H9 (cell line): ENCODE measurements at regions not wholly inside any gene's neighbourhood (a gene's known extent, or its start where the extent isn't known, plus 50 kb on each side); places are given as distances from the start of the nearest gene placed in this dataset.

Source experiments
- DNase-seq: peaks from one replicate; pipeline ENCODE4 v3.0.0-alpha.2; 2017
- H2AFZ ChIP-seq: one replicate; pipeline ENCODE4 v1.6.1; 2013; ENCODE audit warnings: mild to moderate bottlenecking, low read length, control low read depth, moderate library complexity
- H2AK5ac ChIP-seq: 2 replicates; pipeline ENCODE4 v1.6.1; 2013; ENCODE audit warnings: low read length, control low read depth, mixed read lengths; ENCODE audit not compliant: insufficient read length
- H2BK120ac ChIP-seq: one replicate; pipeline ENCODE4 v1.6.1; 2013; ENCODE audit warnings: low read depth, mild to moderate bottlenecking, low read length, control low read depth, inconsistent platforms; ENCODE audit not compliant: poor library complexity, severe bottlenecking
- H2BK12ac ChIP-seq: 2 replicates; pipeline ENCODE4 v1.6.1; 2013; ENCODE audit warnings: low read length, control low read depth, mixed read lengths, low read depth; ENCODE audit not compliant: insufficient read length
- H2BK15ac ChIP-seq: 2 replicates; pipeline ENCODE4 v1.6.1; 2013; ENCODE audit warnings: low read depth, low read length, control low read depth
- H2BK20ac ChIP-seq: one replicate; pipeline ENCODE4 v1.6.1; 2013; ENCODE audit warnings: low read depth, mild to moderate bottlenecking, low read length, control low read depth, inconsistent platforms; ENCODE audit not compliant: poor library complexity, severe bottlenecking
- H2BK5ac ChIP-seq: 2 replicates; pipeline ENCODE4 v1.6.1; 2013; ENCODE audit warnings: low read length, control low read depth, mixed read lengths; ENCODE audit not compliant: insufficient read length
- H3K14ac ChIP-seq: 2 replicates; pipeline ENCODE4 v1.6.1; 2013; ENCODE audit warnings: low read length, control low read depth; ENCODE audit not compliant: insufficient read depth
- H3K18ac ChIP-seq: 2 replicates; pipeline ENCODE4 v1.6.1; 2013; ENCODE audit warnings: low read depth, mild to moderate bottlenecking, mixed read lengths, low read length, control low read depth; ENCODE audit not compliant: insufficient read length
- H3K23ac ChIP-seq: 2 replicates; pipeline ENCODE4 v1.6.1; 2013; ENCODE audit warnings: low read length, control low read depth, mixed read lengths, low read depth; ENCODE audit not compliant: insufficient read length
- H3K23me2 ChIP-seq: 2 replicates; pipeline ENCODE4 v1.6.1; 2013; ENCODE audit warnings: low read depth, mild to moderate bottlenecking, mixed read lengths, low read length, control low read depth; ENCODE audit not compliant: insufficient read length, poor library complexity, severe bottlenecking
- H3K27ac ChIP-seq: 2 replicates; pipeline ENCODE4 v1.5.1; 2013; ENCODE audit warnings: low read length, control low read depth, mixed read lengths, low read depth; ENCODE audit not compliant: insufficient read length
- H3K27me3 ChIP-seq: 2 replicates; pipeline ENCODE4 v1.6.1; 2013; ENCODE audit warnings: low read length, control low read depth, inconsistent platforms; ENCODE audit not compliant: insufficient read depth
- H3K4ac ChIP-seq: 2 replicates; pipeline ENCODE4 v1.6.1; 2013; ENCODE audit warnings: low read depth, mild to moderate bottlenecking, control low read depth, inconsistent platforms, low read length, moderate library complexity
- H3K4me1 ChIP-seq: 2 replicates; pipeline ENCODE4 v1.6.1; 2013; ENCODE audit warnings: low read length, control low read depth, inconsistent platforms; ENCODE audit not compliant: insufficient read depth
- H3K4me2 ChIP-seq: 2 replicates; pipeline ENCODE4 v1.6.1; 2013; ENCODE audit warnings: low read length, control low read depth, mixed read lengths; ENCODE audit not compliant: insufficient read length, insufficient read depth
- H3K56ac ChIP-seq: 2 replicates; pipeline ENCODE4 v1.6.1; 2013; ENCODE audit warnings: low read depth, mild to moderate bottlenecking, mixed read lengths, low read length, control low read depth; ENCODE audit not compliant: insufficient read length
- H3K79me1 ChIP-seq: 2 replicates; pipeline ENCODE4 v1.6.1; 2013; ENCODE audit warnings: low read depth, mild to moderate bottlenecking, moderate library complexity, low read length, control low read depth, inconsistent platforms; ENCODE audit not compliant: insufficient read depth, poor library complexity, severe bottlenecking
- H3K79me2 ChIP-seq: 2 replicates; pipeline ENCODE4 v1.6.1; 2013; ENCODE audit warnings: low read length, control low read depth, inconsistent platforms; ENCODE audit not compliant: insufficient read depth
- H3K9ac ChIP-seq: 2 replicates; pipeline ENCODE4 v1.6.1; 2013; ENCODE audit warnings: low read length, control low read depth, mixed read lengths; ENCODE audit not compliant: insufficient read length; ENCODE audit errors: extremely low read depth
- H3K9me3 ChIP-seq: one replicate; pipeline ENCODE4 v1.6.1; 2013; ENCODE audit warnings: low read depth, low read length, inconsistent platforms; ENCODE audit not compliant: control insufficient read depth
- H3T11ph ChIP-seq: one replicate; pipeline ENCODE4 v1.6.1; 2013; ENCODE audit warnings: mild to moderate bottlenecking, low read length, control low read depth, inconsistent platforms
- H4K20me1 ChIP-seq: one replicate; pipeline ENCODE4 v1.6.1; 2013; ENCODE audit not compliant: control insufficient read depth, insufficient read length, insufficient read depth
- H4K5ac ChIP-seq: 2 replicates; pipeline ENCODE4 v1.6.1; 2013; ENCODE audit warnings: low read depth, mild to moderate bottlenecking, mixed read lengths, low read length, control low read depth; ENCODE audit not compliant: insufficient read length
- H4K8ac ChIP-seq: replicated peaks from 2 replicates; pipeline ENCODE4 v1.6.1; 2013; ENCODE audit warnings: low read length, control low read depth, mixed read lengths, low read depth; ENCODE audit not compliant: insufficient read length
- H4K91ac ChIP-seq: 2 replicates; pipeline ENCODE4 v1.6.1; 2013; ENCODE audit warnings: low read depth, mild to moderate bottlenecking, moderate library complexity, mixed read lengths, low read length, control low read depth; ENCODE audit not compliant: insufficient read length
- H3K27ac Mint-ChIP-seq, 3 experiments: 2 replicates in 2 of 3; 3 replicates in 1 of 3; pipeline ENCODE4 v1.8.0; 2020 to 2021; ENCODE audit warnings: mixed read lengths in 3 of 3, mild to moderate bottlenecking in 1 of 3, moderate library complexity in 1 of 3
- H3K27me3 Mint-ChIP-seq: 2 replicates; pipeline ENCODE4 v1.8.0; 2021; ENCODE audit warnings: low read depth, mild to moderate bottlenecking, moderate library complexity, mixed read lengths
- H3K36me3 Mint-ChIP-seq, 3 experiments: 2 replicates in 2 of 3; 3 replicates in 1 of 3; pipeline ENCODE4 v1.8.0; 2020 to 2021; ENCODE audit warnings: low read depth in 3 of 3, mixed read lengths in 3 of 3; ENCODE audit not compliant: insufficient read depth in 1 of 3
- H3K4me1 Mint-ChIP-seq, 2 experiments: 2 replicates each; pipeline ENCODE4 v1.8.0; 2020; ENCODE audit warnings: mixed read lengths in 2 of 2
- H3K4me3 Mint-ChIP-seq, 2 experiments: 2 replicates in 1 of 2; 3 replicates in 1 of 2; pipeline ENCODE4 v1.8.0; 2020 to 2021; ENCODE audit warnings: mild to moderate bottlenecking in 2 of 2, mixed read lengths in 2 of 2, moderate library complexity in 1 of 2
- H3K9me3 Mint-ChIP-seq, 2 experiments: 2 replicates in 1 of 2; 3 replicates in 1 of 2; pipeline ENCODE4 v1.8.0; 2020; ENCODE audit warnings: mild to moderate bottlenecking in 2 of 2, mixed read lengths in 2 of 2, moderate library complexity in 1 of 2
- CTCF ChIP-seq: fragments of 200-600 bp; sonication (generic); conservative IDR thresholded peaks from 3 replicates; pipeline ENCODE4 v1.8.0; 2021; ENCODE audit warnings: antibody characterized with exemption, mild to moderate bottlenecking
- WGBS: extraction: QIAGEN DNeasy Blood & Tissue Kit; methylation state at CpG from one replicate; pipeline ENCODE4 v1.1.7; 2013; ENCODE audit warnings: missing lambda C conversion rate, low lambda C conversion rate, mixed read lengths; ENCODE audit not compliant: insufficient read length; ENCODE audit errors: extremely low coverage; 5-methylcytosine and 5-hydroxymethylcytosine counted together

- H2BK5ac ChIP-seq = no peak overlapping the region
- no peak overlapping the region for H4K91ac ChIP-seq
- H3K27ac Mint-ChIP-seq = no peak overlapping the region
- H3K56ac ChIP-seq = no peak overlapping the region
- H3K79me1 ChIP-seq = no peaks in the 10 kb centered on the region
- H3K9me3 ChIP-seq = no peaks in the 10 kb centered on the region
- H3K79me2 ChIP-seq = no peaks in the 10 kb centered on the region
- no peak overlapping the region for H3K14ac ChIP-seq
- H4K20me1 ChIP-seq = no peaks in the 10 kb centered on the region
- WGBS = no CpG with 5 or more reads among the region's 4 CpGs
- H2AK5ac ChIP-seq = no peak overlapping the region
- H4K5ac ChIP-seq = no peak overlapping the region
- H2BK120ac ChIP-seq = no peak overlapping the region
- no peak overlapping the region for H3T11ph ChIP-seq
- no peak for DNase-seq
- H3K4me1 Mint-ChIP-seq = no peaks in the 10 kb centered on the region
- H3K9ac ChIP-seq = no peak overlapping the region
- H2BK20ac ChIP-seq = no peak overlapping the region
- no peak for TF ChIP-seq CTCF
- H3K27me3 ChIP-seq = no peaks in the 10 kb centered on the region
- no peaks in the 10 kb centered on the region for H3K9me3 Mint-ChIP-seq
- no peaks in the 10 kb centered on the region for H3K27me3 Mint-ChIP-seq
- no peak overlapping the region for H4K8ac ChIP-seq
- no peak overlapping the region for H3K4ac ChIP-seq
- H2AFZ ChIP-seq = no peak overlapping the region
- H3K36me3 Mint-ChIP-seq = no peaks in the 10 kb centered on the region
- H3K18ac ChIP-seq = no peak overlapping the region
- H2BK15ac ChIP-seq = no peak overlapping the region
- H3K23ac ChIP-seq = no peak overlapping the region
- no peaks in the 10 kb centered on the region for H3K4me1 ChIP-seq
- H3K4me3 Mint-ChIP-seq = no peak overlapping the region
- no peaks in the 10 kb centered on the region for H3K23me2 ChIP-seq
- no peak overlapping the region for H3K27ac ChIP-seq
- H3K4me2 ChIP-seq = no peak overlapping the region
- H2BK12ac ChIP-seq = no peak overlapping the region
These were observed 1000.5 kb downstream of the FLRT2 start for GRCh38 chr14:86530457-86530856.
